CD4-positive, alpha-beta T cell treated with Interferon alpha-2 for 1 hour (primary cell): ENCODE measurements at regions not wholly inside any gene's neighbourhood (a gene's known extent, or its start where the extent isn't known, plus 50 kb on each side); places are given as distances from the start of the nearest gene placed in this dataset.
A peak's percentile ranks its signal among the peaks of the same experiment; 100 is the strongest.
"Not testable (repeated sequence)": the region's sequence is repeated elsewhere in the genome, so short reads cannot be mapped to it uniquely, and the experiment has no call there.

ENCODE experiments used
- DNase-seq, 2 donors: peaks; one replicate each; pipeline ENCODE4 v3.0.0-alpha.2; 2020 to 2022

DNA sequence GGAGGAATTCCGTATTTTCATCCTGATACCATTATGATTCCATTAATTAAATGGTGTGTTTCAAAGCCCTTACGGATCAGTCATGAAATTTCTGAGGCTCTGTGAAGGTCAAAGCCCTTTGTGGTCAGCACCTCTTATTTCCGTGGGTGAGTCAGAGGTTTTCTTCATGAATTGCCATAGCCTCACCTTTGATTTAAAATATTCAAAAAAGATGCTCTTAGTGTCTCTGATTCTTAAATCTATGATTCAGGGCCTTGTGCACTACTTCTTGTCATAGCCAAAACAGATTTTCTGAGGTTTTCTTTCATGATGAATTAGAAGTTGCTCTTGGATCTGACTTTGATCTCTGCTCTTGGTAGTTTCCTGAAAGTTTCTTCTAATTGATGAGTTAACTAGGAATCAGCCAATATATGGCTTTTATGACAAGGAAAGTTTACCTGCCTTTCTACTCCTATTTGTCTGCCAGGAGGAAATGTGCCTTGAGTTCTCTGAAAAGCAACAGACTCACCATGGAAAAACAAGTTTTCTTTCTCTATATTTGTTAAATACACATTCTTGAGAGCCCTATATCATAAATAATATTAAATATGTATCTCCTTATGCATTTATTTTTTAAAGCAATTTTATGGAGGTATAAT is 613.0 kb downstream of the UTRN start:
- no peak for DNase-seq

DNA sequence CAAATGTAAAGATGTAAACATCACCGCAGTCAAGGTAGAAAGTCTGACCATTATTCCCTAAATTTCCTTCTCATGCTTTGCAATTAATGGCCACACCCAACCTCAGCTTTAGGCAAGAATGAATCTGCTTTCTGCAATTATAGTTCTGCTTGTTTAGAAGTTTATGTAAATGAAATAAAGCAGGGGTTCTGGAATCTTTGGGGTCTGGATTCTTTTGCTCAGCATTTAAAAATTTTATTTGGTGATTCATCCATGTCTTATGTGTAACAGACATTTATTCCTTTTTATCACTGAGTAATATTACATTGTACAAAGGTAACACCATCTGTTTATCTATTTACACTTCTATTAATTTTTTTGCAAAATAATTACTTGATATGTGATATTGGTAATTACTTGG is 613.6 kb downstream of the UTRN start:
- DNase-seq: no peak

GRCh38 chr6:144899161-144899560 is 614.0 kb downstream of the UTRN start:
- no peak for DNase-seq

DNA sequence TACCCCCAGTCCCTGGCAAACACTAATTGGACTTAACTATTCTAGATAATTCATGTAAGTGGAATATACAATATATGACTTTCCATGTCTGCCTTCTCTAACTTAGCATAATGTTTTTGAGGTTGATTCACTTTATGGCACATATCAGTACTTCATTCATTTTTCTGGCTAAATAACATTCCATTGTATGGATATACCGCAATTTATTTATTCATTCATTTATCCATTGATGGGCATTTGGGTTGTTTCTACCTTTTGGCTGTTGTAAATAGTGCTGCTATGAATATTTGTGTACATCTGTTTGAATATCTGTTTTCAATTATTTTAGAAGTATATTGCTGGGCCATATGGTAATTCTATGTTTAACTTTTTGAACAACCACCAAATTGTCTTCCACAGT is 616.3 kb downstream of the UTRN start:
- no peak for DNase-seq

- DNase-seq: no peak
These were observed 622.9 kb downstream of the UTRN start for GRCh38 chr6:144908004-144908403.

DNA sequence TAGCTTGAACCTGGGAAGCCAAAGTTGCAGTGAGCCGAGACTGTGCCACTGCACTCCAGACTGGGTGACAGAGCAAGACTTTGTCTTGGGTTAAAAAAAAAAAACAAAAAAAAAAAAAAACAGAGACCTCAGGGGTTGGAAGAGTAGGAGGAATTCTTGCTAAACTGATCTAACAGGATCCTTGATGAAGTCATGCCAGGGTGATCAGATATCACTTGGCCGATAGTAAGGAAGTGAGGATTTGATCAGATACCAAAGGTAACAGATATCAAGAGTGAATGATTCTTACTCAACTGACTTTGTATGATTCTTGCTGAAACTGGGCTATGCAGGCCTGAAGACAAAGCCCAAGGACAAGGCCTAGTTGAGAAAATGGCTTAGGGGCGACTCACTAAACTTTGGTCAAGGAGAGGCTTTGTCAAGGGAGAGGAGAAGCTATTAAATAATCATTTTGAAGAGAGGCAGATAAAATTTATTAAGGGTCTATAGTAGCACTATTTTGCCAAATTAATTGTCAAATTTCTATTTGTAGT is 624.7 kb downstream of the UTRN start:
- DNase-seq: no peak

- DNase-seq: no peak
These were observed 626.2 kb downstream of the UTRN start for GRCh38 chr6:144911322-144911721.

DNA sequence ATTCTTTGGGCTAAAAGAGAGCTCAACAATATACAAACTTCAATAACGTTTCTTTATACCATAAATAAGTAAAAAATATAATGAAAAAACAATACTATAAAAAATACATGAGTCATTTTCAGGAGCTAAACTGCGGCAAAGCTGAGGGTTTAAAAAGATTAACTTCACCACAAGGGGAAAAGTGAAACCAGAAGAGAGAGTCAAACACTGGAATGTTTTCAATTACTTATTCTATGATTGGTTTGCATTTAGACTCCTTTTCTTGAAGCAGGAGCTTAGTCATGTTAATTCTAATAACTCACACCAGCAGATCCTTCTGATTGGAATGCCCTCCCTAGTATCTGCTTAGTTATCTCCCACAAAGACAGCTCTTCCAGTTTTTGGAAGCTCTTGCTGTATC is 627.3 kb downstream of the UTRN start:
- no peak for DNase-seq

DNA sequence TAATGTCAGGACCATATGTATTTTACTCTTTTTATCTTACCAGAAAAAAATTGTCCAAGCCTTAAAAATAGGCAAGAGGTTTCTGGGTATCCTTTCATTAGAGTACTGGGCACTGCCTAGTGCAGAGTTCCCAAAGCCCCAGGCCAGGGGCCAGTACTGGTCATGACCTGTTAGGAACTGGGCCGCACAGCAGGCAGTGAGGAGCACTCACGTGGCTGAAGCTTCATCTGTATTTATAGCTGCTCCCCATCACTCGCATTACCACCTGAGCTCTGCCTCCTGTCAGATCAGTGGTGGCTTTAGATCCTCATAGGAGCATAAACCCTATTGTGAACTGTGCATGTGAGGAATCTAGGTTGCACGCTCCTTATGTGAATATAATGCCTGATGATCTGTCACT is 632.9 kb downstream of the UTRN start:
- DNase-seq: no peak

DNA sequence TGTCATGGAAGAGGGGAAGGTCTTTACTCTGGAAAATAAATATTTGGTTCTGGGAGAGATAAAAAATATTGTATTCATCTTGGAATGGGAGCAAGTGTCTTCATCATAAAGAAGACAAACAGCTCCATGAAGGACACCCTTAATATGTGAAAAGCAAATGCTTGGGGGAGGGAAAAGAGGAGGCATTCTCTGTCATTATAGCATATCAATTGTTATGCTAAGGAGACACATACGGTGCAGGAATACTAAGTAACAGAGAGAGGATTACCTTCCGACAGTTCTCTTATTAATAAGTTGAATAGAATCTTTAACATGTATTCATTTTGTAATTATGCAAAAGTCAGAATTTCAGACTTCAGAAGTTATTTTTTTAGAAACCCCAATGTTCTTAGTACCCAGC is 634.4 kb downstream of the UTRN start:
- no peak for DNase-seq

- DNase-seq: no peak
These were observed 635.3 kb downstream of the UTRN start for GRCh38 chr6:144920391-144920961.

GRCh38 chr6:144921206-144921975 is 636.3 kb downstream of the UTRN start:
- no peak for DNase-seq

DNA sequence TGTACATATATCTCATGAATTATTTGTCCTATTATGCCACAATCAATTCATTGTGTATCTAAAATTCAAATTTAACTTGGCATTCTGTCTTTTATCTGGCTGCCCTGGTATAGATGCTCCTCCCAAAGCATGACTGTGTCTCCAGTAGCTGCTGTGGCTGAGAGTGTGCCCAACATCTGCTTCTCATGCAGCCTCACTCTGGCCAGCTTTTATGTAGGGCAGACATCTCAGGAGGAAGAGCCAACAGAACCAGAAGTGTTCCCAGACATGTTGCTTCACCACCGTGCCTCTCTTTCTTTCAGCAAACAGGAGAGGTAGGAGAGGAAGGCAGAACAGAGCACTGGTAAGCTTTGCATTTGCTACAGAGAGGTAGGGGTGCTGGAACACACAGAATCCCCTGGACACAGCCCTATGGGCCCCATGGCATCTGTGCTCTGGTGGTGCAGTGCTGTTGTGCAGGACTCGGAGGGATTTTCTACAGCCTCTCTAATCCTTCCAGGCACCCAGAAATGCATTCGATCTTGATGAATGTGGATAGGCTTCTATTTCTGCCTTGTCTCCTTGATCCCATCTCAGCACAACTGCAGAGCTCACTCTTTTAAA is 637.1 kb downstream of the UTRN start:
- DNase-seq: no peak

DNA sequence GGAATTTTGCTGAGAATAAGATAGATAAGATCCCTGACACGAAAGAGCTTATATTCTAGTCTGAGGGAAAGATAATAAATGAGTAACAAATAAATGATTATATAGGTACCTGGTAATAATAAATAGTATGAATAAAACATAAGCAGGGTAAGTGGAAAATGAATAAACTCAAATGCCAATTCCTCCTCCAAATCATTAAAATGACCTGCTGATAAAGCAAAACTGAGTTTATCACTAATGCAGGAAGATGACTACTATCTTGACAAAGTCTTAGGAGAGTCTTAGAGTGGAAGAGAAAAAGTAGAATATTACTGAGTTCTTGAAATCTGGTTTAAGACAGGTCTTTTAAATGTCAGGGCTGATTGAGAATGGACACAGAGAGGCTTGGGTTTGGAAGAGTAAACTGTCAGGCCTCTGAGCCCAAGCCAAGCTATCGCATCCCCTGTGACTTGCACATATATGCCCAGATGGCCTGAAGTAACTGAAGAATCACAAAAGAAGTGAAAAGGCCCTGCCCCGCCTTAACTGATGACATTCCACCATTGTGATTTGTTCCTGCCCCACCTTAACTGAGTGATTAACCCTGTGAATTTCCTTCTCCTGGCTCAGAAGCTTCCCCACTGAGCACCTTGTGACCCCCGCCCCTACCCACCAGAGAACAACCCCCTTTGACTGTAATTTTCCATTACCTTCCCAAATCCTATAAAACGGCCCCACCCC is 637.8 kb downstream of the UTRN start:
- DNase-seq: not testable (repeated sequence)

DNA sequence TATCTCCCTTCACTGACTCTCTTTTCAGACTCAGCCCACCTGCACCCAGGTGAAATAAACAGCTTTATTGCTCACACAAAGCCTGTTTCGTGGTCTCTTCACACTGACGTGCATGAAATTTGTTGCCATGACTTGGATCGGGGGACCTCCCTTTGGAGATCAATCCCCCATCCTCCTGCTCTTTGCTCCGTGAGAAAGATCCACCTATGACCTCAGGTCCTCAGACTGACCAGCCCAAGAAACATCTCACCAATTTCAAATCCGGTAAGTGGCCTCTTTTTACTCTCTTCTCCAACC is 638.3 kb downstream of the UTRN start:
- not testable (repeated sequence) for DNase-seq

DNA sequence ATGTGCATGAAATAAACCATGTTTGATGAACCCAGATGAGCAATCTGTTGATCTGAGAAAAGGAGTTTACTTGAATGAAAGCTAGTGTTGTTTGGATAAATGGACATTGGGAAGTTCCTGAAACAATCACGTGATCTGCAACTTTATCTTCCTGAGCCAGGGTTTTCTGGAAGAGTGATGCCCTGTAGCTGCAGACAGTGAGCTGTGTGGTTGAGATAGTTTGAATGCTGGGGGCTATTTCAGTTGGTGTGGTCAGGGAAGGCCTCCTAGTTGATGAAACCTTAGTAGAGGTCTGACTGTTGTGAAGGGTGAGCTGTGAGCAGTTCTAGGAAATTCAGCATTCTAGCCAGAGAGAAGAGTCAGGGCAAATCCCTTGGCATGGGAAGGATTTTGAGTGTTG is 643.7 kb downstream of the UTRN start:
- no peak for DNase-seq

GRCh38 chr6:144929262-144929661 is 644.1 kb downstream of the UTRN start:
- no peak for DNase-seq

DNA sequence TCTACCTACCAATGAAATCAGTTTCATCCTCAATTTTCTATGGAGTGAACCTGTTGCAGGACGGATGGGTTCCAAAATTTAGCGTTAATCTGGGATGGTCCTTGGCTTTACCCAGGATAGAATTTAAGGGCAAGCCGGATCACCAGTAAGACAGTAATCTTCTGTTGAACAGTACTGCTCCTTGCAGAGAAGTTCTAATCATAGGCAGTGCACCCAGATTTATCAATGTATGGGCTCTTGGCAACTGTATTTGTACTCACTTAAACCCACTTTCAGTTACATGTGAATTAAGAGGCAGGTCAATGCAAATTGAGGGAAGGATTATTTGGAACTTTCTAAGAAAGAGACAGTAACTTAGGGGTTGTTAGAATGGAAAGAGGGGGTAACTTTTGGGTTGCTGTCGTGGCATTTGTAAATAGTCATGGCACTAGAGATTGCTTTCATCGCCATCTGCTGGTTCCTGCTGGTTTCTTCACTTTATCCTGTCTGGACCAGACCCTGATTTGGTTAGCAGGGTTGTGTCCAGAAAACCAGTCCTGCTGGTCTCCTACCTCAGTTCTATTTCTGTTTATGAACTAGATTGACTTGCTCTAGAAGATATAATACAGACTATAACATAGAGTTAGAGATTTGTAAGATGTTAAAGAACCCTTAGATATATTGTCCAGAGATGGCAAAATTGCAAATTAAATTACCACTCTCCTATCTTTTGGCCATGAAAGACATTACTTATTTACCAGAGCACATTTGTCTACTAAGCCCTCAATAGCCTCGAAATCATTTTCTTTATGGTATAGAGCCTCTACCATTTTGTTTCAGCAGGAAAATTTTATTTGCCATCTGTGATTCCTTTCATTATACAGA is 646.3 kb downstream of the UTRN start:
- DNase-seq: peak; percentile 4 to 40

DNA sequence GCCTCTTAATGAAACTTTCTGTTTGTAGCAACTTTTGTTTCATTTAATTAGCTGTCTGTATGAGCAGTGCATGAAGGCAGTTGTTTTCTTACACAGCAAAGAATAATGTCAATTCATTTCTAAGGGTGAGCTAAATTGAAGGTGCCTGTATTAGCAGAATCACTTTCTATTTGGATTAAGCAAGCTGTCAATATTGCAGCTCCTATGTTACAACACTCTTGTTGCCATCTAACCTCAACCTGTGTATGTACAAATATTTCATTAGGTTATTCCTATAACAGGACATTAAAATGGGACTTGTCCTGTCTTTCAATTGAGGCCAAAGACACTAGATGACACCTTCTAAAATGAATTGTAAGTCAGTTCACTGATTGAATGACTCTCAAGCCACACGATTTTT is 647.5 kb downstream of the UTRN start:
- no peak for DNase-seq

GRCh38 chr6:144935181-144935580 is 650.0 kb downstream of the UTRN start:
- no peak for DNase-seq

DNA sequence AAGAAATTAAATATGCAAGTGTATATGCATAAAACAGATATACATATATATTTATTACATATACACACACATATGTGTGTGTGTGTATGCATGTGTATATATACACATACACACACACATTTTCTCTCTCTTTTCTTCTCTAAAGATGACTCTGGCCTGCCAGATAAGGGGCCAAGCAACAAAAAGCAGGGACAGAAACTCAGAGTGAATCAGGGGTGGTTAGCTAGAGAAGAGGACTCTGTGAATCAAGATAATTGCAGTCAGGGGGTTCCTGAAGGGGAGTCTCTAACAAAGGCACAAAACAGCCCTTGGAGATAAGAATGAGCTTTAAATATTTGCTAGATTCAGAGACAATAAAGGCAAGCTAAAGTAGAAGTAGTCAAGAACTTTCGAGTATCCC is 650.5 kb downstream of the UTRN start:
- no peak for DNase-seq

DNA sequence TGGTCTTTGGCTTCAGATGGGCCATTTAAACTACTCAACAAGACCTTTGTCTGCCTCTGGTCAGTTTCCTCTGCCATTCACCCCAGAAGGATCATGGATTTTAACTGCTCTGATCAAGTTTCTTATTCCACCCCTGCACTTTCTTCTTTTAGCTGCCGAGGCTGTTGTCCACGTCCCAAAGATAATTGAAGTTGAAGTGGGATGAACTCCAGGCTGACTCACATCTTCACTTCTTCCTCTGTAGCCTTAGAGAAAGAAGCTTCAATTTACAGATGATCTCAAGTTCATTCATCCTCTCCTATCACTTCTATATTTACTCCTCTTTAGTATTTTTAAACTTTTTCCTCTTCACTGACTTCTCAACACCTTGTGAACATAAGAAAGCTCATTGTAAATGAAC is 651.6 kb downstream of the UTRN start:
- DNase-seq: no peak
